NAMALWA (cell line): ENCODE measurements at regions not wholly inside any gene's neighbourhood (a gene's known extent, or its start where the extent isn't known, plus 50 kb on each side); places are given as distances from the start of the nearest gene placed in this dataset.

Experiments used
- DNase-seq: peaks from one replicate; pipeline ENCODE4 v3.0.0-alpha.2; 2015; ENCODE audit warnings: low spot score

- no peak for DNase-seq
Observed at GRCh38 chr22:49025791-49026493, 801.7 kb downstream of the BRD1 start.

DNA sequence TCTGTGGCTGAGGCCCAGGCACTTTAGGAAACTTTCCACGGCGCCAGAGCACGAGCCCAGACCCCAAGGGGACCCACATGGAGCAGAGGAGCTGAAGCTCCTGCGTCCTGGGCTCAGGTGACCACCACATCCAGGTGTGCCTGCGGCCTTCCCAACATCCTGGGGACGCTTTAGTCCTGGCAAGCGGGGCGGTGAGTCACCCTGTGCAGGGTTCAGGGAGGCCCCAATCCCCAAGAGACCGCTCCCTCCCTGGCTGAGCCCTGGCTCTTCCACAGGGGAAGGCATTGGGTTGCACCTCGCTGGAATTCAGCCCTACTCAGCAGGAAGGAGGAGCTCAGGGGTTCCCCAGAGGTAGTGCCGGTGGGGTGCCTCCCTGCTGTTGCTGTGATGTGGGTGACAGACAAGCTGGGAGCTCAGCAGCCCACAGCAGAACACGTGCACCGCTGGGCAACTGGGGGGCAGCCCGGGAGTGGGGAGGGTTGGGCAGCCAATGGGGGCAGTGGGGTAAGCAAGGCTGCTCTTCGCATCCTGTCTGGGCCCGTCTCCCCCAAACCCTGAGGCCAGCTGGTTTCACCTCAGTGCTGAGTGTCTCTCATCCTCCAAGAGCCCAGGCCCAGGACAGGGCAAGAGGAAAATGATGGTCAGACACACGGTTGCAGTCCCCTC, 802.8 kb downstream of the BRD1 start:
- no peak for DNase-seq

GRCh38 chr22:49023879-49024774, 803.5 kb downstream of the BRD1 start:
- no peak for DNase-seq

DNA sequence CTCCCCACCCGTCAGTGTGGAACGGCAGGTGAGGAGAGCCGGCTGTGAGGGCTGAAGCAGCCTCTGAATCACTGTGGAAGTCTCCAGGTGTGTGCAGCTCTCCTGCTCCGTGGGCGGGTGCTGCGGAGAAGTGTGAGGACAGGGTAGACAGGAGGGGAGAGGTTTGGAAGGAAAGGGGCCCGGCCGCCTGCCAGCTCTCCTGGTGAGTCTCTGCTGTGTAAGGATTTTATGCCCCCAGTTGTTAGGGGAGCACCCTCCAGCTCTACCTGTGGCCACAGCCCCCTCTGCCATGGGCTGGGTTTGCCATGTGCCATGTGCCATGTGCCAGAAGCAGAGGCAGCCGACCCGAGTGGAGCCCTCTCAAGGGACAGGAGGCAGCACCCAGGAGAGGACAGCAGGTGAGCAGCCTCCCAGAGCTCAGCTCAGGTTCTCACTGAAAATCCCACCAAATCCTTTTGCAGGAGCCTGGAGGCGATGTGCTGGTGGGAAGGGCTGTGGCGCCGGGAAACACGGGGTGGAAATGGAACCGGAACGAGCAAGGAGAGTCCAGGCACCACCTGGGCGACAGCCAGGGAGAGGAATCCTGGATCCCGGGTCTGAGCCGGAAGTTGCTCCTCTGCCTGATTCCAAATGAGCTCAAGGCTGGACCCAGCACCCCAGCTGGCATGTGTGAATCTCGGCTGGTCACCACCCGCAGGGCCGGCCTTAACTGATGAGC, 804.4 kb downstream of the BRD1 start:
- DNase-seq, result no peak

- DNase-seq, result no peak
Observed at GRCh38 chr22:49022816-49023160, 804.9 kb downstream of the BRD1 start.

DNA sequence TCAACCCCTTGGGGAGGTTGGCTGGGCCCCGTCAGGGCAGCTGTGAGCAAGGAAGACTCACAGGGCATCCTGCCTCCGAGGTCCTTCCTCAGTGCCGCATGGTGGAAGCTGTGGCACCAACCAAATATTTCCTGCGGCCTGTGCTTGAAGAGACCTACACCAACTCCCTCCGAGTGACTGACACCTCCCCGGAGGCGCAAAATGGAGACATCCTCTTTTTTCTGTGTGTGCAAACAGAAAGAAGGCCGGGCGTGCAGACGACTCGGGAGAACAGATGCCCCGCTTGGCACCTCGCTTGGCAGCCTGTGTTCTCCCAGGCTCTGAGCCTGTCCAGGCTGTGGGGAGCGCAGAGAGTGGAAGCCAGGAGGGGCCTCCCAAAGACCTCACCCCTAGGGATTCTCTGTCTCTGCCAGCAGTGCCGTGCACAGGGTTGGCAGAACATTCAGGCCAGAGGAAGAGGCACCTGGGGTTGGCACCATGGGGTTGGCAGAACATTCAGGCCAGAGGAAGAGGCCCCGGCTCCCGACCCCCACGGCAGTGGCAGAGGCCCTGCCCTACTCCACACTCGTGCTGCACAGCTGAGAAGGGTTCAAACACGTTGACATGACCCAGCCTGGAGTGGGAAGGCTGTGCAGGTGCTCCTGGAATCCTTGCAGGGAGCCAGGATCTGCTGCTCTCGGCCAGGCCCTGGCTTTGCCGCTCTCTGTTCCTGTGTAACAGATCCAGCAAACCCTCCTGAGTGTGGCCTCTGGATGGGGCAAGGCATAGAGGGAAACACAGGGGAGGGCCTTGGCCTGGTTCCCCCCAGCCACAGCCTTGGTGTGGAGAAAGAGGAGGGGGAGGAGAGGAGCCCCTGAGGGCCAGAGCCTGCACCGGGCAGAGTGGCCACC, 805.5 kb downstream of the BRD1 start:
- no peak for DNase-seq

- no peak for DNase-seq
Observed at GRCh38 chr22:49021131-49021925, 806.3 kb downstream of the BRD1 start.

DNA sequence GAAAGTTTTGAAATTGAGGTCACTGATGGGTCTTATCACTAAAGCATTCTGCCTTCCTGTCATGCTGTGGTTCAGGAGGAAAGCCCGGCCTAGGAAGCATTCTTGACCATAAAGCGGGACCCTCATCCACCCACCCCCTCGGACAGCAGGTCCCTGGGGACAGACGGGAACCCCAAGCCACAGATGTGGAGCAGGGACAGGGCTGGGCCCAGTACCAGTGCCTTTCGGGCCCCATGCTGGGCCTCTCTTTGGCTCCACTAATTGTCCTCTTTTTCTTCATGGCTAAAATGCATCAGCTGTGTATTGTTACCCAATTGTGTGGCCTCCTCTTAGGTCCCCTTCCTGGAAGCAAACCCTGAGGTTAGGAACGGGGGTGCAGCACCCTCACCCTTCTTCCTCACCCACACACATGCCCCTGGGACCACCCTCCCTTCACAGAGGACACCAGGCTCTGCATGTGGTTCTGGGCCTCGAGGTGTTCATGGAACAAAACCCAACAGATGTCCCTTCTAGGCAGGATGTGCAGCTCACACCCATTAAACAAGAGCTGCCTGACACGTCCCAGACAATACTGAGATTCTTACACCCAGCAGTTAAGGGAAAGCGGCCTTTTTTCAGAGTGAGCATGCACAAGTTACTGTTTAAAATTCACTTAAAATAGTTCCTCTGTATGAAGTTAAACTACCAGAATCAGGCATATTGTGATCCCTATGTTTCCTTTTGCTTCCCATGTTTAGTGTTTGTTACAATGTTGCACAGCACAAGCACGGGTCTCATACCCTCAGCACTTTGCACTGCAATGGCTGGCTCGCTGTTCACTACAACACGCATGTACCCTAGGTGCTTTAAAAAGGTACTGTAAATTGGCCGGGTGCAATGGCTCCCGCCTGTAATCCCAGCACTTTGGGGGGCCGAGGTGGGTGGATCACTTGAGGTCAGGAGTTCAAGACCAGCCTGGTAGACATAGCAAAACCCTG, 807.6 kb downstream of the BRD1 start:
- no peak for DNase-seq

- DNase-seq, result no peak
Observed at GRCh38 chr22:49018601-49019000, 809.1 kb downstream of the BRD1 start.

GRCh38 chr22:49017482-49018329, 810.0 kb downstream of the BRD1 start:
- no peak for DNase-seq

DNA sequence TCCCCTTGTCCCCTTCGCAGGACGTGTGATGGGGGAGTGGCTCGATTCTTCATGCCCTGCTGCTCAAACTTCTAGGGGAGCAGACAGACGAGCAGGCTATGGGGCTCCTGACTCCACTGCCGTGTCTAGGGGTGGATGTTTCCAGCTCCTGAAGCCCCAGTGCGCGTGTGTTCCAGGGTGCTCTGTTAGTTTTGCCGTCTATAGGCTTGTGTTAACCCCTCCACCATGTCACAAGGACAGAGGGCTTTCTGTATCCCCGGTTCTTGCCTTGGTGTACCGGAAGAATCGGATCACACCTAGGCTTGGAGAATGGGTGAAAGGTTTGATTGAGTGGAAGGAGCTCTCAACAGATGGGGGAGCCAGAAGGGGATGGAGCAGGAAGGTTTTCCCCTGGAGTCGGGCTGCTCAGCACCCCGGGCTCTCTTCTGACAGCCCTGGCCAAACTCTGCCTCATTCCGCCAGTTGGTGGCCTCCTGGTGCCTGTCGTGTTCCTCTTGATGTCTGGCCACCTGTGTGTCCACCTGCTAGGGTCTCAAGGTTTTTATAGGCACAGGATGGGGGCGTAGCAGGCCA, 810.7 kb downstream of the BRD1 start:
- no peak for DNase-seq

DNA sequence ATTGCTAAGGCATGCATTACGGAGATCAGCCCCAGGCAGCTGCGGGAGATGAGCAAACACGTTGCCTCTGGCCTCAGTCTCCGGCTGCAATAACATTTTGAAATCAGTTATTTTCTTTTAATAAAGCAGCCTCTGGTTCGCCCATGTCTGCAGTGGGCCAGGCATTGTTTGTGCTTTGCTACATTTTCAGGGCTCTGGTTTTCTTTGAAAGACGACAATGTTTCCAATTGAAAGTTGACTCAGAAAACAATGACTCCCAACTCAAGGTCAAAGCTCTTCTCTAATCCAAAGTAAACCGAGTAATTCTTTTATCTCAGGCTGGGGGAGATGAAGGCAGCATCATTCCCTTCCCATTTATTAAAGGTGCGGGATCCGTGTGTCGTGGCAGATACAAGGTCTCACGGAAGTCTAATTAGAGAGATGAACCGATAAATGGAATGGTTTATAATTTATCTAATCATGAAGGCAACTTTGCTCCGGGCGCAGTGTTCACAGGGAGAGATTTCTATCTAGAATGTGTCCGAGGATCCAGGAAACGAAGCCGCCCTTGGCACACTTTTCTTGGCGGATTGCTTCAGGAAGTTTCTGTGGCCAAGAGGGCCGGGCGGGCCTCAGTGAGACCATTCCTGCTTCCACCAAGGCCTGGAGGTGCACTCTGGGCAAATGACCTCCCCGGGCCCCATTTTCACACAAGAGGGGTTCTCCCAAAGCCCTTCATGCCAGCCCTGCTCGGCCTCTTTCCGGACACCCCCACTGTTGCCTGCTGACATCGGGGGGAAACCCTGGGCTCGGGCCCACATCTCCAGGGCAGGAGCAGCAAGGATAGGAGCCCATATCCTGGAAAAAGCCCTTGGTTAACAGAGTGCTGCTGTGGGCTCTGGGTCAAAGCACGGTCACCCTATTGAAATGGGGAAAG, 811.4 kb downstream of the BRD1 start:
- no peak for DNase-seq

- no peak for DNase-seq
Observed at GRCh38 chr22:49015459-49015858, 812.2 kb downstream of the BRD1 start.

DNA sequence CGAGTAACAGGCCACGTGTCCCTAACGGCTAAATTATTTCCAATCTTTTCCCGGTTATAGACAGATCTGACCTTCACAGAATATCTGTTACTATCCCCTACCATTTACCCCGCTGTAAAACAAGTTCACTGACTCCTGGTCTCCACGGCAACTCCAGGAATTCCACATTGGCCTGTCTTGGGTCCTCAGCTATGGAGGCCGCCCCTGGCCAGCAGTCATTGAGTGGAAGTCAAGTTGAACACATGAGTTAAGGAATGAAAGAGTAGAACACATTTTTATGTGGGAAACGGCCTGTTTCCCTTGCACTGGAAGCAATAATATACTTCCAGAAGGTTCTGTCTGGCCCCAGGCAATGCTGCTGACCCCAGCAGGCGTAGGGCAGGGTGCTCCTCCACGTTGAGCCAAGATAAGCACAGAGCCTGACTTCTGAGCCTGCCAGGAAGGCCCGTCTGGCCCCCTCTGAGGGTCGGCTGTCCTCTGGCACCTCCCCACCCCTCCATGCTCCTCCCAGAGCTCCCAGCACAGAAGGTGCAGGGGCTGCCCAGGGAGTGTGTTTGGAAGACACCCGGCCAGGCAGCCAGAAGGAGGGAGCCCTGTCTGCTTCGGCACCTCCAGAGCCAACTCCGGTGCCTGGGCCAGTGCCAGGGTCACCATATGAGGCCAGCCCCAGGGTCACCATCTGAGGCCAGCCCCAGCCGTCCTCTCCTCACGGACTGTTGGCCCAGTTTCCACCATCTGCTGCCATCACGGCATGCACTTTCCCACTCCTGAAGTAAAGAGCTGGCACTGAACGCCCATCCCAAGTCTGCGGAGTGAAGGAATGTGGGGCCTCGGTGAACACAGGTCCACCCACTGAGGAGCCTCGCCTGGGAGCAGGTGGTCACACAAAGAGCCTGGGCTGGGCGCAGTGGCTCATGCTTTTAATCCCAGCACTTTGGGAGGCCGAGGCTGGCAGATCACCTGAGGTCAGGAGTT, 813.2 kb downstream of the BRD1 start:
- DNase-seq, result no peak

DNA sequence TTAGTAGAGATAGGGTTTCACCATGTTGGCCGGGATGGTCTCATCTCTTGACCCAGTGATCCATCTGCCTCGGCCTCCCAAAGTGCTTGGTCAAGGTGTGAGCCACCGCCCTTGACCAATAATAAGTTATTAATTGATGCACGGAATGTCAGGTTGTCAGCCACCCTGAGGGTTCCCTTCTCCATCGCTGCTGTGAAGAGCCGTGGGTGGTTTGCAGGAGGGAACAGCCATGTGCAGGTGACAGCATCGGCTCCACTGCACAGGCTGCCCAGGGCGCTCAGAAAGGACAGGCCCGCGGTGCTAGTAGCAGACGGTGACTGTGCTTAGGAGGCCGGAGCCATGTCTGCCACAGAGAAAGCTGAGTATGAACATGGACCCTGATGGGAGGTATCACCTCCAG, 814.0 kb downstream of the BRD1 start:
- DNase-seq, result no peak
